ENCODE measurements at regions not wholly inside any gene's neighbourhood (a gene's known extent, or its start where the extent isn't known, plus 50 kb on each side); places are given as distances from the start of the nearest gene placed in this dataset.

DNA sequence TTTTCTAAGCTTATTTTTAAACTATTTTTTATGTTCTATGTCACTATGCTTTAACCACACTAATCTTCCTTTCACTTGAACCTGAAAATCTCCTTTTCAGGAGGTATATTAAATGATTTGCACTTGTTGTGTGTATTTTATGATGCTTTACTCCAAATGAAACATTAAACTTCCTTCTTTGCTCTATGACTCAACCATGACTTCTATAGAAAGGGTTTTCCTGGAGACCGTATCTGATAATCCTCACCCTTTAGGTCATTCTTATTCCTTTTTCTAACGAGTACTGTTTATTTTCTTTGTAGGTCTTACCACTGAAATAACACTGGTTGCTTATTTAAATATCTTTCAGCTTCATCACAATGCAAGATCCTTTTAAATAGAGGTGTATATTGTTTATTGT lies 1163.2 kb downstream of the PCDH18 start:
- no peak for DNase-seq
- TF ChIP-seq POLR2A (IDR thresholded peaks at IDR 0.05; ENCODE audit: low read length) (no peak), GATA1 (IDR thresholded peaks at IDR 0.05; ENCODE audit: low read depth, low read length) (no peak)

DNA sequence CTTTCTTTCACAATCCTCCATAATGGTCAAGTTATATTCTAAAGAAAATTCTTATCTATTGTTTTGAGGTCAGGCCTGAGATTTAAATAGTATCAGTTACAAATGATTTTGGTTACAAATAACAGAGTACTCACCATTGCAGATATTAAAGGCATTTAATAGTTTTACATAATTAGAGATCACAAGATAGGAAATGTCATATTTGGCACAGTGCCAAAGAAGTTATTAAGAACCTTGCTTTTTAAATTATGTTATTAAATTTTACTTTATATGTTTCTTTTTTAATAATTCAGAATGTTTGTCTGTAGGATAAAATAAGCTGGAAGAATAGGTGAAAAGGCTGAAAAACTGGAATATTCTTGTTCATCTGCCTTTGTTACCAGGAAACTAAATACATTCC lies 1174.7 kb downstream of the PCDH18 start:
- no peak for DNase-seq
- TF ChIP-seq POLR2A (IDR thresholded peaks at IDR 0.05; ENCODE audit: low read length): no peak
- TF ChIP-seq GATA1 (IDR thresholded peaks at IDR 0.05; ENCODE audit: low read depth, low read length): no peak

DNA sequence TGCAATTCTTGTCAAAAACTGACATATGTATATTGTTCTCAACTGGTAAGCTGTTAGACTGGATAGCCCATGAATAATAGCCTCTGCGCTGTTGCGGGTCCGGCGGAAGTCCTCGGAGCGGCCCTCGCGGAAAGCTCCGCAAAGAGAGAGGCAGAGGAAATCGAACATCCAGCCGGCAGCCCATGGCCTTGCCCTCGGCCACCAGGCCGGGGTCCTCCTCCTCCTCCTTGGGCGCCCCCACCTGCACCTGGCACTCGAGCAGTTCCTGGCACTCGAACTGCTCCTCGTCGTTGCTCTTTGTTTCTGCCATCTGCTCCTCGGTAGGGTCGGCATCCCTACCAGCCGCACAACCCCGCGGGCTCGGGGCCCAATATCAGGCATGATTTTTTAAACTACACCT lies 1176.3 kb downstream of the PCDH18 start:
- TF ChIP-seq POLR2A (IDR thresholded peaks at IDR 0.05; ENCODE audit: low read length): no peak
- no peak for DNase-seq

DNA sequence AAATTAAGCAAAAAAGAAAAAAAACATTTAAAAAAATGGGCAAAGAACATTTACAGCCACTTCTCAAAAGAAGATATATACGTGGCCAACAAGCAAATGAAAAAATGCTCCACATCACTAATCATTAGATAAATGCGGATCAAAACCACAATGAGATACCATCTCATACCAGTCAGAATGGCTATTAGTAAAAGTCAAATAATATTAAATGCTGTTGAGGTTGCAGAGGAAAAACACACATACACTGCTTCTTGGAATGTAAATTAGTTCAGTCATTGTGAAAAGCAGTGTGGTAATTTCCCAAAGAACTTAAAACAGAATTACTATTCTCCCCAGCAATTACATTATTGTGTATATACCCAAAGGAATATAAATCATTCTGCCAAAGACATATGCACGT lies 1189.0 kb downstream of the PCDH18 start:
- no peak for TF ChIP-seq GATA1 (IDR thresholded peaks at IDR 0.05; ENCODE audit: low read depth, low read length)
- no peak for TF ChIP-seq POLR2A (IDR thresholded peaks at IDR 0.05; ENCODE audit: low read length)
- no peak for DNase-seq

DNA sequence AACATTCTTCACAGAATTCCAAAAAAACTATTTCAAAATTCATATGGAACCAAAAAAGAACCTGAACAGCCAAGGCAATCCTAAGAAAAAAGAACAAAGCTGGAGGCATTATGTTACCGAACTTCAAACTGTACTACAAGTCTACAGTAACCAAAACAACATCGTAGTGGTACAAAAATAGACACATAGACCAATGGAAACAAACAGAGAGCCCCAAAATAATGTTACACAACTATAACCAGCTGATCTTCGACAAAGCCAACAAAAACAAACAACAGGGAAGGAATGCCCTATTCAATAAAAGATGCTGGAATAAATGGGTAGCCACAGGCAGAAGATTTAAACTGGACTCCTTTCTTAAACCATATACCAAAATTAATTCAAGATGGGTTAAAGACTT lies 1189.6 kb downstream of the PCDH18 start:
- TF ChIP-seq POLR2A (IDR thresholded peaks at IDR 0.05; ENCODE audit: low read length): no peak
- no peak for TF ChIP-seq GATA1 (IDR thresholded peaks at IDR 0.05; ENCODE audit: low read depth, low read length)
- DNase-seq: no peak

DNA sequence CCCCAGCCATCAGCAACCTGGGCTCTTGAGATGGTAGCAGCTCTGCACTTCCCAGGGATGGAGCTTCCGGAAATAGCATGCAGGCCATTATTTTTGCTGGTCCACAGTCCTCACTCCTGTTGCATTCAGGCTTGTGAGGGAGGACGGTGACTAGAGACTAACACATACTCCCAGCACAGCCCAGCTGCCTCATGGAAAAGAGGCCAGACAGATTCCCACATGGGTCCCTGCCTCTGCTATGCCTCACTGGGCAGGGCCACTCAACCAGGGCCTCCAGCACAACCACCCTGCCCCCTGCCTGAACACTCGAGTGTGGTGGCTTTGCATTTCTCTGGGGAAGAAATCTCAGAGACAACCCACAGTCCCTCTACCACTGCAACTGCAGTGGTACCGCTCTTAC lies 1195.1 kb downstream of the PCDH18 start:
- DNase-seq: no peak
- TF ChIP-seq POLR2A (IDR thresholded peaks at IDR 0.05; ENCODE audit: low read length) (no peak), GATA1 (IDR thresholded peaks at IDR 0.05; ENCODE audit: low read depth, low read length) (no peak)

DNA sequence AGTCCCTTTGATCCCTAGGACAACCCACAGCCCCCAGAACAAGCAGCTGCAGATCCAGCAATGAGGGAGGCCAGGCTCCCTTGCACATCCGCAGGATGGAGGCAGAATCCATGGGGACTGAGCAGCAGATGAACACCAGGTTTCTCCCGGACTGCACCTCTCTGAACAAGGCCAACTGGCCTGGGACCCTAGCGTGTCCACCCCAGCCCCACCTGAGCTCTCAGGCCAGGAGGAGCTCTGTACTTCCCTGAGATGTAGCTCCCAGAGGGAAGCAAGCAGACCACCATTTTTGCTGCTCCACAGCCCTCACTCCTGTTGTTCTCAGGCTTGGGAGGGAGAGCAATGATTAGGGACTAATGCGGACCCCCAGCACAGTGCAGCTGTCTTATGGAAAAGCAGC lies 1195.8 kb downstream of the PCDH18 start:
- no peak for TF ChIP-seq POLR2A (IDR thresholded peaks at IDR 0.05; ENCODE audit: low read length)
- TF ChIP-seq GATA1 (IDR thresholded peaks at IDR 0.05; ENCODE audit: low read depth, low read length): no peak
- no peak for DNase-seq

DNA sequence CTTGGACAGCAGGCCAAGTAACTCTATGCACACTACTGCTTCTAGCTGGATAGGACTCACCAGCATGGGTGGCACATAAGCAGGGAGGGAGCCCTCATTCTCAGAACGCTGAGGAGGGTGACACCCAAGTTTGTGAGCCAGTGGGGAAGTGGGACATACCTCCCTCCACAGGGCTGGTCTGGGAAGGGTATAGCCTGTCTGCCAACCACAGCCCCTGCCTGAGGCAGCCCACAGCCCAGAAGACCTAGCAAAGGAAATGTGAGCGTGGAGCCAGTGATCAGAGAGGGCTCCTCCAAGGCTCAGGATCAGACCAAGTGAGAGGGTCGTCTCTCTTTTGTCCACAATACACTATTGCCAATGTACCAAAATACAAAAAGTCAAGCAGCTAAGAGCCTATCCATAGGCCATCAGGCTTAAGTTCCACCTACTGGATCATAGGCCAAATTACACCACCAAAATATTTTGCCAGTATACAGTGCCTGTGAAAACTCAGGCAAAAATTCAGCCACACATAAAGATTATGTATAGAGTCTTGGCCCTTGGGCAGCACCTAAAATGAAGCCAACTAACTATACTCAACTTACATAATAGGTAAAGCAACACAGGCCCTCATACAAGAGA lies 1203.1 kb downstream of the PCDH18 start:
- TF ChIP-seq GATA1 (IDR thresholded peaks at IDR 0.05; ENCODE audit: low read depth, low read length): no peak
- TF ChIP-seq POLR2A (IDR thresholded peaks at IDR 0.05; ENCODE audit: low read length): no peak
- no peak for DNase-seq

DNA sequence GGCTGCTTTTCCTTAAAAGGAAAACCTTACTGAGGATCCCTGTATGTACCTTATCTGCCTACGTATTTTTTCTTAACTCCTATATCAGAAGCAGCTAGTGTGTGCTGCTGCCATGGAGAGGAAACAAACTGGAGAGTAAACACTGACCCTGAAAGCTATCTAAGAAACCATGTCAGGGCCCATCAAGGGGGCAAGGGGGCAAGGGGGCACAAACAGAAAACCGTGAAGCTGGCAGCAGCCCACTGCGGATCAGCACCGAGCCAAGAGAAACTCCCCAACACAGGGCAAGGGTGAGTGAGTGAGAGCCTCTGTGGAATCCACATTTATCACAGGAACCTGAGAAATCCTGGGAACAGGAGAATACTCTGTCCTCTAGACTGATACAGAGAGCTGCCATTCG lies 1204.2 kb downstream of the PCDH18 start:
- TF ChIP-seq POLR2A (IDR thresholded peaks at IDR 0.05; ENCODE audit: low read length): no peak
- TF ChIP-seq GATA1 (IDR thresholded peaks at IDR 0.05; ENCODE audit: low read depth, low read length): no peak
- DNase-seq: no peak

DNA sequence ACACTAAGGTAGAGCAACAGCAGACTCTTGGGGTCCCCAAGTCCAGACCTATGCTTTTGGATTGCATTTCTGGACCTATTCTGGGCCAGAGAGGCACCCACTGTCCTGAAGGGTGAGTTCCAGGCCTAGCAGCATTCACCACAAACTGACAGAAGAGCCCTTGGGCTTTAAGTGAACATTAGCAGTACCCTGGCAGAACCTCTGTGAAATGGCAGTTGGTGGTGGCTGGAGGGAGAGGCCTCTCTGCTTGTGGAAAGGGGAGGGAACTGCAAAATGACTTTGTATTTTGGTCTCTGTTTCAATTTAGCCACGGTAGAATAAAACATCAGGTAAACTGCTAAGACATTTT lies 1211.9 kb downstream of the PCDH18 start:
- TF ChIP-seq GATA1 (IDR thresholded peaks at IDR 0.05; ENCODE audit: low read depth, low read length) (no peak), POLR2A (IDR thresholded peaks at IDR 0.05; ENCODE audit: low read length) (no peak)
- no peak for DNase-seq

DNA sequence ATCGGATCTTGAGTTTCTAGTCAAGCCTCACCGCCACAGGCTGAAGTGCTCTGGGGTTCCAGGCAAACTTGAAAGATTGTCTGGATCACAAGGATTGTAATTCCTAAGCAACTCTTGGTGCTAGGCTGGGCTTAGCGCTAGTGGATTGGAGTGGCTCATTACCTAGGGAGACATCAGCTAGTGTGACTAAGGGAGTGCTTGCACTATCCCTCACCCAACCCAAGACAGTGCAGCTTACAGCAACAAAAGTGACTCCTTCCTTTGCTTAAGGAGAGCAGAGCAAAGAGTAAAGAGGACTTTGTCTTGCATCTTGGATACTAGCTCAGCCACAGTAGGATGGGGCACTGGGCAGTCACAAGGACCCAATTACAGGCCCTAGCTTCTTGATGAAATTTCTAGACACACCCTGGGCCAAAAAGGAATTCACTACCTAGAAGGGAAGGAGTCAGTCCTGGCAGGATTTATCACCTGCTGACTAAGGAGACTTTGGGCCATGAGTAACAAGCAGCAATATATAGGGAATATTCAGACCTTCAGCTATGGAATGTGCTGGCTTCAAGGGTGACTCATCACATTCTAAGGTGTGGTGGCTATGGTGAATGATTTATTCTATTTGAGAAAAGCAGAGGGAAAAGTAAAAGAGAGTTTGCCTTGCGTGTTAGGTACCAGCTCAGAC lies 1212.4 kb downstream of the PCDH18 start:
- DNase-seq: no peak
- TF ChIP-seq GATA1 (IDR thresholded peaks at IDR 0.05; ENCODE audit: low read depth, low read length): no peak
- TF ChIP-seq POLR2A (IDR thresholded peaks at IDR 0.05; ENCODE audit: low read length): no peak

DNA sequence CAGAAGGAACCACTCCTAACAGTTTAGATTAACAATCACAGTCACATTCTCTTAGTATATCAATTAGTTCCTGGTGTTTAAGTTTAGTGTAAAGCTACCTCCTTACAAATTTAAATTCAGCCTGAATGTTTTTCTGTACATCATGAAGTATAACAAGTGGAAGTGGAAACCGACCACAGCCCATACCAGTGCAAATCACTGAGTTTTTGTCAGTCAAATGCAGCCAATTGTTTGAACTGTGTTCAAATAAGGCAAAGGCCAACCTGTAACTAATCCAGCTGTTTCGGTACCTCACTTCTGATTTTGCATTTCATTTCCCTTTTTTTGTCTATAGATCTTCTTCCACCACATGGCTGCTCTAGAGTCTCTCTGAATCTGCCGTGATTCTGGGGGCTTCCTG lies 1215.3 kb downstream of the PCDH18 start:
- no peak for DNase-seq
- TF ChIP-seq GATA1 (IDR thresholded peaks at IDR 0.05; ENCODE audit: low read depth, low read length) (no peak), POLR2A (IDR thresholded peaks at IDR 0.05; ENCODE audit: low read length) (no peak)

DNA sequence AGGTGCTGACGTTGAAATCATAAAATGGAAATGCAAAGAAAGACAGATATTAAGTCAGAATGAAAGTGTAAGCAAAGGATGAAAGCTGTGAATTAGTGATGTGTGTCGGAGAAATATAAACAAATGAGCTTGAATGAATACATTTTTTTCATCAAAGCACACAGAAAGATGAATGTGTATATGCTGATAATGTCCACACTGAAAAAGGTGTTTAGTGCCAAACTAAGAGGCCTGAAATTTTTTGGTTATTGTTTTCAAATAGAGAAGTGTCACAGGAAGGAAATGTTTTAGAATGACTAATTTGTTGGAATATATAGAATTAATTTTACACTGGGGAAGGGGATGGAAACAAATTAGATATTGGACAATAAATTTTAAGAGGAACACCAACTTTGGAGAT lies 1217.6 kb downstream of the PCDH18 start:
- TF ChIP-seq POLR2A (IDR thresholded peaks at IDR 0.05; ENCODE audit: low read length) (no peak), GATA1 (IDR thresholded peaks at IDR 0.05; ENCODE audit: low read depth, low read length) (no peak)
- DNase-seq: no peak

DNA sequence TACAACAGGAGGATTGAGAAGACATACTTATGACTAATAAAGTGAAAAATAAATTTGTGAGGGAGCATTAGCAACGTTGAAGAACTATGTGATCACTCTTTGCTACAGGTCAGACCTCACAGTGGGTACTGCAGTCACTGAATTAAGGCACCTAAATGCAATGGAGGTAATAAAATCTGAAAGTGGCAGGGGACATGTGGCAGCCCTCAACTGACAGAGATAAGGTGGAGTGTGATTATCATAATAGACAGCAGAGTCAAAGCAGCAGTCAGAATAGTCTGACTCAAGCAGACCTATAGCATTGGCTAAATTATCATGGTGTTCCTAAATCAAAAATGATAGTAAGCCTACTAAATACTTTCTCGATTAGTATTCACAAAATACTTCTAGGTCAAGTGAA lies 1220.5 kb downstream of the PCDH18 start:
- TF ChIP-seq GATA1 (IDR thresholded peaks at IDR 0.05; ENCODE audit: low read depth, low read length): no peak
- no peak for TF ChIP-seq POLR2A (IDR thresholded peaks at IDR 0.05; ENCODE audit: low read length)

DNA sequence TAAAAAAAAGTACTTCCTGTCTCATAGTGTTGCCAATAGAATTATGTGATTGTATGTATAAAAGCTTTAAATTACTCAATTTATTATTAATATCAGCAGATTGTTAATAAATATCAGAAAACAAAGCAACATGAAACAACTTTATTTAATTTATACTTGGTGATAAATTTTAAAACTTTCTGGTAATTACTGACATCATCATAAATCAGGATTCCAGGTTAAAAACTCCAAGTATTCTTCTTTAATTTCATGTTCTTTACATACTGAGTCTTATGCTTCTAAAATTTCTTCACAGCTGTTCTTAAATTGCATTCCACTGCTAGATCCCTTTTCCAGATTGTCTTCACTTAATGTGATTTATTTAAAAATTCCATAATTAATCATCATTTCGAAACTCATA lies 1224.5 kb downstream of the PCDH18 start:
- TF ChIP-seq POLR2A (IDR thresholded peaks at IDR 0.05; ENCODE audit: low read length) (no peak), GATA1 (IDR thresholded peaks at IDR 0.05; ENCODE audit: low read depth, low read length) (no peak)

More for the DNA sequence above, 1220.5 kb downstream of the PCDH18 start:
- no peak for DNase-seq

More for the DNA sequence above, 1224.5 kb downstream of the PCDH18 start:
- DNase-seq: no peak

All from erythroblast (primary cell).